ENCODE measurements at regions not wholly inside any gene's neighbourhood (a gene's known extent, or its start where the extent isn't known, plus 50 kb on each side); places are given as distances from the start of the nearest gene placed in this dataset.

- TF ChIP-seq GFI1B (tag by site-specific recombination; IDR thresholded peaks at IDR 0.05) = no peak
- TF ChIP-seq ZNF350 (tag by site-specific recombination; IDR thresholded peaks at IDR 0.05) = no peak
- TF ChIP-seq ZSCAN16 (tag by site-specific recombination; IDR thresholded peaks at IDR 0.05) = no peak
Measured at GRCh38 chr13:109418111-109418510, 368.3 kb downstream of the IRS2 start (continued).

- no peak overlapping the region for H3K27ac ChIP-seq (ENCODE audit: extremely low read depth, low read depth, low read length)
- no peak for TF ChIP-seq ZBTB20 (tag by site-specific recombination; IDR thresholded peaks at IDR 0.05)
- TF ChIP-seq MZF1 (tag by site-specific recombination; IDR thresholded peaks at IDR 0.05; ENCODE audit: borderline replicate concordance) = no peak
- TF ChIP-seq ZNF223 (tag by site-specific recombination; IDR thresholded peaks at IDR 0.05) = no peak
- TF ChIP-seq SALL2 (tag by site-specific recombination; IDR thresholded peaks at IDR 0.05; ENCODE audit: borderline replicate concordance) = no peak
- no peak for TF ChIP-seq ZNF677 (tag by site-specific recombination; IDR thresholded peaks at IDR 0.05)
- no peak for TF ChIP-seq FEZF1 (tag by site-specific recombination; IDR thresholded peaks at IDR 0.05)
- no peak for TF ChIP-seq ZNF155 (tag by site-specific recombination; IDR thresholded peaks at IDR 0.05)
- no peak for TF ChIP-seq HOXD13 (CRISPR knock-in tag; IDR thresholded peaks at IDR 0.05; ENCODE audit: borderline replicate concordance)
- TF ChIP-seq, protein P1, sequence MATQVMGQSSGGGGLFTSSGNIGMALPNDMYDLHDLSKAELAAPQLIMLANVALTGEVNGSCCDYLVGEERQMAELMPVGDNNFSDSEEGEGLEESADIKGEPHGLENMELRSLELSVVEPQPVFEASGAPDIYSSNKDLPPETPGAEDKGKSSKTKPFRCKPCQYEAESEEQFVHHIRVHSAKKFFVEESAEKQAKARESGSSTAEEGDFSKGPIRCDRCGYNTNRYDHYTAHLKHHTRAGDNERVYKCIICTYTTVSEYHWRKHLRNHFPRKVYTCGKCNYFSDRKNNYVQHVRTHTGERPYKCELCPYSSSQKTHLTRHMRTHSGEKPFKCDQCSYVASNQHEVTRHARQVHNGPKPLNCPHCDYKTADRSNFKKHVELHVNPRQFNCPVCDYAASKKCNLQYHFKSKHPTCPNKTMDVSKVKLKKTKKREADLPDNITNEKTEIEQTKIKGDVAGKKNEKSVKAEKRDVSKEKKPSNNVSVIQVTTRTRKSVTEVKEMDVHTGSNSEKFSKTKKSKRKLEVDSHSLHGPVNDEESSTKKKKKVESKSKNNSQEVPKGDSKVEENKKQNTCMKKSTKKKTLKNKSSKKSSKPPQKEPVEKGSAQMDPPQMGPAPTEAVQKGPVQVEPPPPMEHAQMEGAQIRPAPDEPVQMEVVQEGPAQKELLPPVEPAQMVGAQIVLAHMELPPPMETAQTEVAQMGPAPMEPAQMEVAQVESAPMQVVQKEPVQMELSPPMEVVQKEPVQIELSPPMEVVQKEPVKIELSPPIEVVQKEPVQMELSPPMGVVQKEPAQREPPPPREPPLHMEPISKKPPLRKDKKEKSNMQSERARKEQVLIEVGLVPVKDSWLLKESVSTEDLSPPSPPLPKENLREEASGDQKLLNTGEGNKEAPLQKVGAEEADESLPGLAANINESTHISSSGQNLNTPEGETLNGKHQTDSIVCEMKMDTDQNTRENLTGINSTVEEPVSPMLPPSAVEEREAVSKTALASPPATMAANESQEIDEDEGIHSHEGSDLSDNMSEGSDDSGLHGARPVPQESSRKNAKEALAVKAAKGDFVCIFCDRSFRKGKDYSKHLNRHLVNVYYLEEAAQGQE (tag by site-specific recombination; IDR thresholded peaks at IDR 0.05) = no peak
- TF ChIP-seq ZNF530 (tag by site-specific recombination; IDR thresholded peaks at IDR 0.05; ENCODE audit: low read depth) = no peak
- TF ChIP-seq, protein P2, sequence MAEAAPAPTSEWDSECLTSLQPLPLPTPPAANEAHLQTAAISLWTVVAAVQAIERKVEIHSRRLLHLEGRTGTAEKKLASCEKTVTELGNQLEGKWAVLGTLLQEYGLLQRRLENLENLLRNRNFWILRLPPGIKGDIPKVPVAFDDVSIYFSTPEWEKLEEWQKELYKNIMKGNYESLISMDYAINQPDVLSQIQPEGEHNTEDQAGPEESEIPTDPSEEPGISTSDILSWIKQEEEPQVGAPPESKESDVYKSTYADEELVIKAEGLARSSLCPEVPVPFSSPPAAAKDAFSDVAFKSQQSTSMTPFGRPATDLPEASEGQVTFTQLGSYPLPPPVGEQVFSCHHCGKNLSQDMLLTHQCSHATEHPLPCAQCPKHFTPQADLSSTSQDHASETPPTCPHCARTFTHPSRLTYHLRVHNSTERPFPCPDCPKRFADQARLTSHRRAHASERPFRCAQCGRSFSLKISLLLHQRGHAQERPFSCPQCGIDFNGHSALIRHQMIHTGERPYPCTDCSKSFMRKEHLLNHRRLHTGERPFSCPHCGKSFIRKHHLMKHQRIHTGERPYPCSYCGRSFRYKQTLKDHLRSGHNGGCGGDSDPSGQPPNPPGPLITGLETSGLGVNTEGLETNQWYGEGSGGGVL (tag by site-specific recombination; IDR thresholded peaks at IDR 0.05) = no peak
- TF ChIP-seq ZNF335 (tag by site-specific recombination; conservative IDR thresholded peaks at IDR 0.05) = no peak
- TF ChIP-seq ZNF626 (tag by site-specific recombination; IDR thresholded peaks at IDR 0.05) = no peak
- TF ChIP-seq ZNF140 (tag by site-specific recombination; IDR thresholded peaks at IDR 0.05) = no peak
- TF ChIP-seq ZNF362 (tag by site-specific recombination; IDR thresholded peaks at IDR 0.05) = no peak
- no peak for TF ChIP-seq SP3 (tag by site-specific recombination; IDR thresholded peaks at IDR 0.05)
- no peak for TF ChIP-seq AEBP2 (tag by site-specific recombination; IDR thresholded peaks at IDR 0.05; ENCODE audit: borderline replicate concordance)
- no peak for TF ChIP-seq ZNF280D (tag by site-specific recombination; IDR thresholded peaks at IDR 0.05)
- no peak for TF ChIP-seq SETDB1 (IDR thresholded peaks at IDR 0.05; ENCODE audit: insufficient read length, low read length)
- no peak for TF ChIP-seq KLF10 (tag by site-specific recombination; IDR thresholded peaks at IDR 0.05)
- H3K9me3 ChIP-seq (ENCODE audit: control insufficient read depth, insufficient read depth, low read depth, low read length) = no peaks in the 10 kb centered on the region
- ChIA-PET CTCF (no interaction called here), POLR2A (no interaction called here)
- H3K36me3 ChIP-seq (ENCODE audit: control insufficient read depth in 2 of 2, insufficient read depth in 1 of 2, low read length in 2 of 2) = no peaks in the 10 kb centered on the region
- no peak overlapping the region for H3K4me3 ChIP-seq (ENCODE audit: low read depth, low read length)
- 0 out of 2 replicates have a peak, but pooled peaks cover 3% of the 10 kb centered on the region for H3K4me1 ChIP-seq (ENCODE audit: control insufficient read depth, insufficient read depth, low read length)
Measured at GRCh38 chr13:109416001-109416400, 370.4 kb downstream of the IRS2 start.
